SK-N-SH treated with all-trans-retinoic acid at 6 μM for 48 hours (cell line): ENCODE measurements at regions not wholly inside any gene's neighbourhood (a gene's known extent, or its start where the extent isn't known, plus 50 kb on each side); places are given as distances from the start of the nearest gene placed in this dataset.
"Not testable (repeated sequence)": the region's sequence is repeated elsewhere in the genome, so short reads cannot be mapped to it uniquely, and the experiment has no call there.

Source experiments
- ATAC-seq: fragments of 200-7000 bp; cut with Tn5 transposase; 3 replicates; pipeline ENCODE4 v1.9.1; 2020; ENCODE audit warnings: mild to moderate bottlenecking, moderate library complexity

GRCh38 chr15:30470601-30471365 is 56.7 kb upstream of the GOLGA8R start:
- peak; percentile 95 for ATAC-seq

- not testable (repeated sequence) for ATAC-seq
These were observed 57.3 kb upstream of the GOLGA8R start for GRCh38 chr15:30471366-30471749.

GRCh38 chr15:30471817-30472551 is 57.9 kb upstream of the GOLGA8R start:
- ATAC-seq = not testable (repeated sequence)

GRCh38 chr15:30484887-30485286 is 67.0 kb upstream of the GOLGA8Q start:
- not testable (repeated sequence) for ATAC-seq

GRCh38 chr15:30489237-30489636 is 62.6 kb upstream of the GOLGA8Q start:
- ATAC-seq = not testable (repeated sequence)

GRCh38 chr15:30490334-30490733 is 61.5 kb upstream of the GOLGA8Q start:
- ATAC-seq = not testable (repeated sequence)

GRCh38 chr15:30493947-30494346 is 57.9 kb upstream of the GOLGA8Q start:
- ATAC-seq = not testable (repeated sequence)

- ATAC-seq = not testable (repeated sequence)
These were observed 54.6 kb upstream of the GOLGA8Q start for GRCh38 chr15:30497275-30497674.

GRCh38 chr15:30499233-30499632 is 52.6 kb upstream of the GOLGA8Q start:
- ATAC-seq = not testable (repeated sequence)

- ATAC-seq = not testable (repeated sequence)
These were observed 51.3 kb upstream of the GOLGA8Q start for GRCh38 chr15:30500511-30500910.
